Gastroesophageal sphincter (tissue), 3 donors: ENCODE measurements at regions not wholly inside any gene's neighbourhood (a gene's known extent, or its start where the extent isn't known, plus 50 kb on each side); places are given as distances from the start of the nearest gene placed in this dataset.

ENCODE experiments used
- CTCF ChIP-seq, 4 experiments: fragments of 200-600 bp in 2 of 4; fragments of 450-650 bp in 2 of 4; sonication (generic) in 1 of 4; IDR thresholded peaks; one replicate each; pipeline ENCODE4 v1.5.1; 2017 to 2019; ENCODE audit warnings: antibody characterized with exemption in 4 of 4, mild to moderate bottlenecking in 2 of 4, moderate library complexity in 2 of 4
- POLR2A ChIP-seq, 2 donors: fragments of 450-650 bp; IDR thresholded peaks; one replicate each; pipeline ENCODE4 v1.6.1; 2017; ENCODE audit warnings: antibody characterized with exemption in 2 of 2, mild to moderate bottlenecking in 2 of 2, moderate library complexity in 1 of 2
- POLR2AphosphoS5 ChIP-seq: sonication (generic); formaldehyde crosslinking; IDR thresholded peaks from one replicate; pipeline ENCODE4 v1.6.1; 2017; ENCODE audit warnings: antibody characterized with exemption

DNA sequence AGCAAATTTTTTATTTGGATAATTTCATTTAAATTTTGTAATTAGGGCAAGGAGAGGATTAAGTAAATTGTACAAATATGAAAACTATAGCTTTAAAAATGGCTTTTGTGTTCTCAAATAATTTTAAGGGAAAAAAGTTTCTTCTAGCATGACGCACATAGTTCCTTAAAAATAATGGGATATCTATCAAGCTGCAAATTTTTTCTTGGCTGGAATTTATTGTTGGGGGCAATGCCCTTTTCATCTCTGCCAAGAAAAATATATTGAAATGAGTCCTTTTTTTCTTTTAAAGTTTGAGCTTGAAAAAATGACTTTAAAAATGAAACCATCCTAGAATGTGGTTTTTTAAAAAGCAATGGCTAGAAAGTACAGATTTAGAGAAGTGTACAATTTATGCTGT is 154.4 kb upstream of the UGT8 start:
- no peak for TF ChIP-seq CTCF (IDR thresholded peaks at IDR 0.05)
- no peak for TF ChIP-seq POLR2A (IDR thresholded peaks at IDR 0.05)
- TF ChIP-seq POLR2AphosphoS5: no peak
